Gastrocnemius medialis (tissue), 4 donors: ENCODE measurements at regions not wholly inside any gene's neighbourhood (a gene's known extent, or its start where the extent isn't known, plus 50 kb on each side); places are given as distances from the start of the nearest gene placed in this dataset.

Source experiments
- ATAC-seq, 2 donors: fragments of 150-250 bp; one replicate each; pipeline ENCODE4 v1.9.1; 2016
- DNase-seq, 2 donors: peaks; one replicate each; pipeline ENCODE4 v3.0.0-alpha.2; 2019
- H3K27ac ChIP-seq, 4 donors: fragments of 200-600 bp; sonication (generic); 1 replicate in 1 of 4; 2 replicates in 3 of 4; pipeline ENCODE4 v1.5.1; 2016 to 2018; ENCODE audit warnings: mild to moderate bottlenecking in 2 of 4, moderate library complexity in 1 of 4
- H3K27me3 ChIP-seq, 3 donors: fragments of 200-600 bp; sonication (generic) in 2 of 3; 1 replicate in 1 of 3; 2 replicates in 2 of 3; pipeline versions ENCODE4 v1.5.1 to v1.6.0; 2016 to 2019; ENCODE audit warnings: mild to moderate bottlenecking in 1 of 3, moderate library complexity in 1 of 3
- H3K36me3 ChIP-seq, 2 donors: fragments of 200-600 bp; sonication (generic) in 1 of 2; one replicate each; pipeline ENCODE4 v1.5.1; 2017 to 2018
- H3K4me1 ChIP-seq, 2 donors: fragments of 200-600 bp; sonication (generic) in 1 of 2; one replicate each; pipeline ENCODE4 v1.5.1; 2016 to 2017; ENCODE audit warnings: mild to moderate bottlenecking in 2 of 2
- H3K4me3 ChIP-seq, 4 donors: fragments of 200-600 bp; sonication (generic) in 3 of 4; 1 replicate in 1 of 4; 2 replicates in 3 of 4; pipeline ENCODE4 v1.5.1; 2016 to 2019; ENCODE audit warnings: mild to moderate bottlenecking in 2 of 4
- H3K9me3 ChIP-seq, 3 donors: fragments of 200-600 bp; sonication (generic) in 2 of 3; 1 replicate in 1 of 3; 2 replicates in 2 of 3; pipeline ENCODE4 v1.5.1; 2016 to 2019
- CTCF ChIP-seq, 5 experiments: fragments of 450-650 bp in 3 of 5; fragments of 200-600 bp in 2 of 5; sonication (generic) in 2 of 5; IDR thresholded peaks in 4 of 5; conservative IDR thresholded peaks in 1 of 5; 1 replicate in 4 of 5; 2 replicates in 1 of 5; pipeline ENCODE4 v1.5.1; 2016 to 2019; ENCODE audit warnings: antibody characterized with exemption in 5 of 5, mild to moderate bottlenecking in 3 of 5, moderate library complexity in 3 of 5
- POLR2A ChIP-seq, 2 donors: fragments of 450-650 bp; IDR thresholded peaks; one replicate each; pipeline ENCODE4 v1.6.1; 2017; ENCODE audit warnings: antibody characterized with exemption in 2 of 2, mild to moderate bottlenecking in 2 of 2, moderate library complexity in 2 of 2
- in situ Hi-C, 4 donors: fragments of 200-750 bp; cut with MboI; loops; one replicate each; pipeline versions ENCODE4 v1.15.0 to v1.8.0; 2017; ENCODE audit warnings: low sequenced_read_pairs in 4 of 4
- intact Hi-C: fragments of 100-400 bp; cut with DNase I; formaldehyde crosslinking; loops from one replicate; pipeline ENCODE4 v1.15.1; 2023; ENCODE audit warnings: low total_unique reads

- intact Hi-C loops (no loop called here), in situ Hi-C loops (no loop called here)
- Histone ChIP-seq H3K36me3 (no peaks in the 10 kb centered on the region), H3K27me3 (no peaks in the 10 kb centered on the region), H3K9me3 (no peaks in the 10 kb centered on the region), H3K27ac (no peak overlapping the region), H3K4me3 (no peak overlapping the region), H3K4me1 (peaks cover 15% of the 10 kb centered on the region in 2 donors)
- ATAC-seq (no peak), DNase-seq (no peak)
- TF ChIP-seq CTCF (IDR thresholded peaks at IDR 0.05 in 4 of 5, conservative IDR thresholded peaks at IDR 0.05 in 1 of 5): no peak
- TF ChIP-seq POLR2A (IDR thresholded peaks at IDR 0.05): no peak
Measured at GRCh38 chr2:39606585-39606984, 59.1 kb upstream of the TMEM178A start.

DNA sequence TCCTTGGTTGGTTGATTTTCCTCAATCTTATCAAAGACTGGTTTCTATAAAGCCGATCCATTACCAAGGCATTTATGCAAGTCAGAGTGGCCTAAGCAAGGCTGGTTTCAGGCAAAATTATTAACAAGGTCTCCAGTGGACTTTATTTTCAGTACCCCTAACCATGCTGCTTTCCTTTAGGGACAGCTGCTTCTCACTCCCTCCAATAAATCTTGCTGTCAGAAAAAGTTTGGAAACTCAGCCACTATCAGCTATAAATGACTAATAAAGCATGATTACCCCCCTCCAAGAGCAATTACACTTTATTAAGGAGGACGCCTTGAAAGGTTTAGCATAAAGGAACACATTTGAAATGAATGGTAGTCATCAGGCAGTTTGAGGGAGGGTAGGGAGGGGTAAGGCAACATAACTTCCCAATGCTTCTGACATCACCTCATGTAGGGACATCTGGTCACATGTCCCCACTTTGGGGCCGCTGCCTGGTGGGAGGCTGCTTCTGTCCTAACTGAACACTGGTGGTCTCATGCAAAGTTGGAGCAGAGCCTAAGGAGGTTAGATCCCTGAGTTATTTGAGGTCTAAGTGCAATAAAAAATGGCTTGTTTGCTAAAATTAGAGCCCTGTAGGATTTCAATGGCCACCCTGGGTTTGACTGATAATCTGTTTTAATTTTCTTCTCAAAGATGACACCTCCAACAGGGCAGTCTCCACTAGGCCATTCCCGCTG lies 58.0 kb upstream of the TMEM178A start:
- in situ Hi-C loops: no loop called here
- Histone ChIP-seq H3K4me3 (no peak overlapping the region), H3K4me1 (peaks cover 15% of the 10 kb centered on the region in 2 donors), H3K36me3 (no peaks in the 10 kb centered on the region), H3K27ac (no peak overlapping the region), H3K9me3 (no peaks in the 10 kb centered on the region), H3K27me3 (no peaks in the 10 kb centered on the region)
- DNase-seq (no peak), ATAC-seq (no peak)
- intact Hi-C loops: no loop called here
- TF ChIP-seq CTCF (IDR thresholded peaks at IDR 0.05 in 4 of 5, conservative IDR thresholded peaks at IDR 0.05 in 1 of 5): no peak
- no peak for TF ChIP-seq POLR2A (IDR thresholded peaks at IDR 0.05)

DNA sequence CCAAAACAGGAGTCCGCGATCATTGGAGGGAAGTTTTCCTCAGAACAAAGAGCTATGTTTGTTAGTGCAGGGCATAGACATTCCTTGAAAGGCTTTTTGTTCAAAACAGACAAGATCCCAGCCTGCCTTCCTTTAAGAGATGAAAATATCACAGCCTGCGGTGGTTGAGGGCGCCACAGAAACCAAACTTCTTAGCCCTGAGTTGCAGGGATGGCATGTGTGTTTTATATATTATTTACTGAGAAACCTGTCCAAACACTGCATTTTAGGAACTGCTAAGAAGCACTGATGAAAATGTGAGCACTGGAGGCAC lies 57.5 kb upstream of the TMEM178A start:
- no peaks in the 10 kb centered on the region for H3K9me3 ChIP-seq
- intact Hi-C loops (no loop called here), in situ Hi-C loops (no loop called here)
- H3K36me3 ChIP-seq: no peaks in the 10 kb centered on the region
- no peak overlapping the region for H3K27ac ChIP-seq
- no peak for TF ChIP-seq POLR2A (IDR thresholded peaks at IDR 0.05)
- TF ChIP-seq CTCF (IDR thresholded peaks at IDR 0.05 in 4 of 5, conservative IDR thresholded peaks at IDR 0.05 in 1 of 5): no peak
- H3K27me3 ChIP-seq: no peaks in the 10 kb centered on the region
- no peak overlapping the region for H3K4me3 ChIP-seq
- DNase-seq: no peak
- peaks cover 15% of the 10 kb centered on the region in 2 donors for H3K4me1 ChIP-seq
- ATAC-seq: no peak

- peak overlapping the region; percentile 28 to 58 (median 52) for H3K27ac ChIP-seq
- DNase-seq (no peak), ATAC-seq (peak; percentile 72 to 81)
- no peaks in the 10 kb centered on the region for H3K27me3 ChIP-seq
- H3K4me3 ChIP-seq: no peak overlapping the region
- H3K9me3 ChIP-seq: no peaks in the 10 kb centered on the region
- no peak for TF ChIP-seq CTCF (IDR thresholded peaks at IDR 0.05 in 4 of 5, conservative IDR thresholded peaks at IDR 0.05 in 1 of 5)
- TF ChIP-seq POLR2A (IDR thresholded peaks at IDR 0.05): no peak
- peaks cover 15% of the 10 kb centered on the region in 2 donors for H3K4me1 ChIP-seq
- no peaks in the 10 kb centered on the region for H3K36me3 ChIP-seq
- intact Hi-C loops (no loop called here), in situ Hi-C loops (no loop called here)
Measured at GRCh38 chr2:39608686-39609441, 56.9 kb upstream of the TMEM178A start.
